ENCODE measurements at regions not wholly inside any gene's neighbourhood (a gene's known extent, or its start where the extent isn't known, plus 50 kb on each side); places are given as distances from the start of the nearest gene placed in this dataset.

GRCh38 chr16:63539276-63539675 is 1503.0 kb upstream of the CDH8 start:
- no peaks in the 10 kb centered on the region for H3K36me3 ChIP-seq
- no peak for DNase-seq (ENCODE audit: low spot score)
- TF ChIP-seq POLR2AphosphoS5 (IDR thresholded peaks at IDR 0.05) (no peak), CTCF (IDR thresholded peaks at IDR 0.05) (no peak), POLR2A (IDR thresholded peaks at IDR 0.05) (no peak)
- H3K27ac ChIP-seq, result no peak overlapping the region
- H3K4me3 ChIP-seq, result no peak overlapping the region
- intact Hi-C loops (cut with DNase I), result no loop called here
- H3K9me3 ChIP-seq, result no peaks in the 10 kb centered on the region
- WGBS, result 60% methylated on average over 2 of the region's 2 CpGs
- H3K27me3 ChIP-seq (replicated peaks; ENCODE audit: insufficient read depth), result no peaks in the 10 kb centered on the region
- no peaks in the 10 kb centered on the region for H3K4me1 ChIP-seq (replicated peaks)

GRCh38 chr16:63530974-63531373 is 1494.7 kb upstream of the CDH8 start:
- Histone ChIP-seq H3K36me3 (no peaks in the 10 kb centered on the region), H3K4me1 (replicated peaks) (no peaks in the 10 kb centered on the region), H3K9me3 (no peaks in the 10 kb centered on the region), H3K4me3 (no peak overlapping the region), H3K27me3 (replicated peaks; ENCODE audit: insufficient read depth) (no peaks in the 10 kb centered on the region), H3K27ac (no peak overlapping the region)
- DNase-seq (ENCODE audit: low spot score), result no peak
- TF ChIP-seq POLR2AphosphoS5 (IDR thresholded peaks at IDR 0.05) (no peak), CTCF (IDR thresholded peaks at IDR 0.05) (no peak), POLR2A (IDR thresholded peaks at IDR 0.05) (no peak)
- intact Hi-C loops (cut with DNase I), result no loop called here
- WGBS, result 88% methylated on average over 4 of the region's 4 CpGs

- WGBS, result 51% methylated on average over 2 of the region's 2 CpGs
- no peak overlapping the region for H3K27ac ChIP-seq
- intact Hi-C loops (cut with DNase I), result no loop called here
Observed at GRCh38 chr16:63530208-63530607, 1494.0 kb upstream of the CDH8 start.

GRCh38 chr16:63527404-63527803 is 1491.2 kb upstream of the CDH8 start:
- Histone ChIP-seq H3K4me3 (no peak overlapping the region), H3K27ac (no peak overlapping the region), H3K4me1 (replicated peaks) (no peaks in the 10 kb centered on the region), H3K36me3 (no peaks in the 10 kb centered on the region), H3K27me3 (replicated peaks; ENCODE audit: insufficient read depth) (no peaks in the 10 kb centered on the region), H3K9me3 (no peaks in the 10 kb centered on the region)
- intact Hi-C loops (cut with DNase I), result no loop called here
- no peak for DNase-seq (ENCODE audit: low spot score)
- TF ChIP-seq POLR2A (IDR thresholded peaks at IDR 0.05) (no peak), CTCF (IDR thresholded peaks at IDR 0.05) (no peak), POLR2AphosphoS5 (IDR thresholded peaks at IDR 0.05) (no peak)
- 86% methylated on average over 3 of the region's 3 CpGs for WGBS

More at GRCh38 chr16:63530208-63530607, 1494.0 kb upstream of the CDH8 start:
- H3K36me3 ChIP-seq, result no peaks in the 10 kb centered on the region
- DNase-seq (ENCODE audit: low spot score), result no peak
- no peaks in the 10 kb centered on the region for H3K9me3 ChIP-seq
- no peak overlapping the region for H3K4me3 ChIP-seq
- H3K27me3 ChIP-seq (replicated peaks; ENCODE audit: insufficient read depth), result no peaks in the 10 kb centered on the region
- no peaks in the 10 kb centered on the region for H3K4me1 ChIP-seq (replicated peaks)
- TF ChIP-seq CTCF (IDR thresholded peaks at IDR 0.05) (no peak), POLR2A (IDR thresholded peaks at IDR 0.05) (no peak), POLR2AphosphoS5 (IDR thresholded peaks at IDR 0.05) (no peak)

GRCh38 chr16:63516394-63516793 is 1480.2 kb upstream of the CDH8 start:
- Histone ChIP-seq H3K27me3 (replicated peaks; ENCODE audit: insufficient read depth) (no peaks in the 10 kb centered on the region), H3K4me3 (no peak overlapping the region), H3K4me1 (replicated peaks) (no peaks in the 10 kb centered on the region), H3K27ac (no peak overlapping the region), H3K36me3 (no peaks in the 10 kb centered on the region), H3K9me3 (no peaks in the 10 kb centered on the region)
- intact Hi-C loops (cut with DNase I), result no loop called here
- WGBS, result 90% methylated on average over 4 of the region's 4 CpGs
- DNase-seq (ENCODE audit: low spot score), result no peak
- TF ChIP-seq POLR2AphosphoS5 (IDR thresholded peaks at IDR 0.05) (no peak), POLR2A (IDR thresholded peaks at IDR 0.05) (no peak), CTCF (IDR thresholded peaks at IDR 0.05) (no peak)

Measured in prostate gland (tissue), 2 donors.